ENCODE measurements at regions not wholly inside any gene's neighbourhood (a gene's known extent, or its start where the extent isn't known, plus 50 kb on each side); places are given as distances from the start of the nearest gene placed in this dataset.

DNA sequence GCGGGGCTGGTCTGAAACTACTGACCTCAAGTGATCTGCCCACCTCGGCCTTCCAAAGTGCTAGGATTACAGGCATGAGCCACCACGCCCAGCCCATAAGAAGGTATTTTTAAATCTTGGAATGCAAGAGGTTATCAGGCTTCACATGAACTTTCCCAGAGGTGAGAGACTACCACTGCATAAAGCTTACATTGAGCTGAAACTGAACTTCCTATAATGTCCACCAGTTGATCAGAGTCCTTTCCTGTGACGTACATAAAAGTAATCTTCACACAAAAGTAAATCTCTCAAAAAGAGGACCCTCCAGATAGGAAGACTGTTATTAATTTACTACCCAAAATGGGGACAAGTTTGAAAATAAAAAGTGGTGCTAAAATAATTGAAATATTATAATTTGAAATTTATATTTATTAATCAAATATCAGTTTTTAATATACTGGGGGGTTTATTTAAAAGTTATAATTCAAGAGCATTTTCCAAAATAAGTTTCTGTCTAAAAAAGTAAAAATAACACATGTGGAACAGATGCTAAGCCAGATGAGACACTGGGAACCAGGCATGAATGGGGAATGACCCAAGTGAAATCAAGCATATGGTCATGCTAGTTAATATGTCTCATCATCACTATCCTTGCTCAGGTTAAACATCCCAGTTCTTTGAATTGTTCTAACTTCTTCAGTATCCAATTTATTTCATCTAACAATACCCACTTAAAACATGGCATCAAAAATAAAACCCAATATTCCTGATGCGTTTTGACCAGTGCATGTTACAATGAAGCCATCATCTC lies 269.9 kb upstream of the UBE2E2 start:
- Histone ChIP-seq H3K36me3 (ENCODE audit: insufficient read depth, low read length) (no peaks in the 10 kb centered on the region), H3K9me3 (ENCODE audit: control insufficient read depth in 1 of 2, insufficient read depth in 1 of 2, low read length in 2 of 2) (no peaks in the 10 kb centered on the region), H3K4me3 (ENCODE audit: low read length) (no peak overlapping the region), H3K4me1 (ENCODE audit: insufficient read depth, low read length) (no peaks in the 10 kb centered on the region), H3K27me3 (ENCODE audit: control insufficient read depth in 1 of 2, insufficient read depth in 2 of 2, low read length in 2 of 2) (no peaks in the 10 kb centered on the region), H3K27ac (ENCODE audit: low read depth in 1 of 2, low read length in 2 of 2) (no peak overlapping the region)
- H3K36me3 Mint-ChIP-seq (ENCODE audit: low read depth), result no peaks in the 10 kb centered on the region
- intact Hi-C loops (cut with DNase I, micrococcal nuclease), result no loop called here
- H3K4me3 Mint-ChIP-seq, result no peak overlapping the region
- ChIA-PET POLR2A (no interaction called here), CTCF (no interaction called here)
- ATAC-seq (ENCODE audit: poor library complexity) (no peak), DNase-seq (no peak)
- no peaks in the 10 kb centered on the region for H3K27me3 Mint-ChIP-seq
- H3K27ac Mint-ChIP-seq, result no peak overlapping the region
- H3K4me1 Mint-ChIP-seq (ENCODE audit: low read depth), result no peaks in the 10 kb centered on the region
- H3K9me3 Mint-ChIP-seq, result no peaks in the 10 kb centered on the region
- TF ChIP-seq, protein P1, sequence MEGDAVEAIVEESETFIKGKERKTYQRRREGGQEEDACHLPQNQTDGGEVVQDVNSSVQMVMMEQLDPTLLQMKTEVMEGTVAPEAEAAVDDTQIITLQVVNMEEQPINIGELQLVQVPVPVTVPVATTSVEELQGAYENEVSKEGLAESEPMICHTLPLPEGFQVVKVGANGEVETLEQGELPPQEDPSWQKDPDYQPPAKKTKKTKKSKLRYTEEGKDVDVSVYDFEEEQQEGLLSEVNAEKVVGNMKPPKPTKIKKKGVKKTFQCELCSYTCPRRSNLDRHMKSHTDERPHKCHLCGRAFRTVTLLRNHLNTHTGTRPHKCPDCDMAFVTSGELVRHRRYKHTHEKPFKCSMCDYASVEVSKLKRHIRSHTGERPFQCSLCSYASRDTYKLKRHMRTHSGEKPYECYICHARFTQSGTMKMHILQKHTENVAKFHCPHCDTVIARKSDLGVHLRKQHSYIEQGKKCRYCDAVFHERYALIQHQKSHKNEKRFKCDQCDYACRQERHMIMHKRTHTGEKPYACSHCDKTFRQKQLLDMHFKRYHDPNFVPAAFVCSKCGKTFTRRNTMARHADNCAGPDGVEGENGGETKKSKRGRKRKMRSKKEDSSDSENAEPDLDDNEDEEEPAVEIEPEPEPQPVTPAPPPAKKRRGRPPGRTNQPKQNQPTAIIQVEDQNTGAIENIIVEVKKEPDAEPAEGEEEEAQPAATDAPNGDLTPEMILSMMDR (IDR thresholded peaks at IDR 0.05), result no peak

DNA sequence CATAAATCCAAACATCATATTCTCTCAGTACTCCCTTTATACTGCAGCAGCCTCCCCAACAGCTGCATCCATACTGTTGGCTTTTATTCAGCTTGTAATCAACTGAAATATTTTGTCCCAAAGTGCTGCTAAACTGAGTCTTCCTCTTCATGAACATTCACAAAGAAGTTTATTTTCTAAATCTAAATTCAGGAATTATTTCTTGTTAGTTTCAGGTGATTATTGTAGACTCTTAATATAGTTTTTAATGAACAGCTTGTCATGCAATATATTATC lies 269.3 kb upstream of the UBE2E2 start:
- TF ChIP-seq, protein P1 (IDR thresholded peaks at IDR 0.05), result no peak
- Mint-ChIP-seq H3K27ac (no peak overlapping the region), H3K4me3 (no peak overlapping the region), H3K27me3 (no peaks in the 10 kb centered on the region), H3K9me3 (no peaks in the 10 kb centered on the region), H3K4me1 (ENCODE audit: low read depth) (no peaks in the 10 kb centered on the region), H3K36me3 (ENCODE audit: low read depth) (no peaks in the 10 kb centered on the region)
- Histone ChIP-seq H3K4me1 (ENCODE audit: insufficient read depth, low read length) (no peaks in the 10 kb centered on the region), H3K27ac (ENCODE audit: low read depth in 1 of 2, low read length in 2 of 2) (no peak overlapping the region), H3K27me3 (ENCODE audit: control insufficient read depth in 1 of 2, insufficient read depth in 2 of 2, low read length in 2 of 2) (no peaks in the 10 kb centered on the region), H3K4me3 (ENCODE audit: low read length) (no peak overlapping the region), H3K36me3 (ENCODE audit: insufficient read depth, low read length) (no peaks in the 10 kb centered on the region), H3K9me3 (ENCODE audit: control insufficient read depth in 1 of 2, insufficient read depth in 1 of 2, low read length in 2 of 2) (no peaks in the 10 kb centered on the region)
- ATAC-seq (ENCODE audit: poor library complexity) (no peak), DNase-seq (no peak)
- intact Hi-C loops (cut with DNase I, micrococcal nuclease), result no loop called here
- ChIA-PET POLR2A (no interaction called here), CTCF (no interaction called here)

DNA sequence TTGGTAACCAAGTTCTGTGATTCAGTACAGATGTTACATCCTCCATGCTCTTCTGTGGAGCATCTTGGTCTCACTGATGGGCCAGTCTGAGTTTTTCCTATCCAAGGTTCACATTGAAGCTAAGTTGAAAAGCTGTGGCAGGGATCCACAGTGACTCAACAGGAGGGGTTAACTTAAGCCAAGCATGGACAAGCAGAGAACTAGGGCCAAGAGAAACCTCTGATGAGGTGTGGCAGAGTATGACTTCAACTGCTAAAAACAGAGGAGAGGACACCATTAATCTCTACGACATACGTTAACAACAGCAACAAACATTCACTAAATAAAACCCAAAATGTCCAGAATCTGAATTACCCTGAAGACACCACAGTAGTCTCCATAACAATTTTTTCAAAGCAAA lies 268.1 kb upstream of the UBE2E2 start:
- Mint-ChIP-seq H3K27me3 (no peaks in the 10 kb centered on the region), H3K36me3 (ENCODE audit: low read depth) (no peaks in the 10 kb centered on the region), H3K4me3 (no peak overlapping the region), H3K9me3 (no peaks in the 10 kb centered on the region), H3K4me1 (ENCODE audit: low read depth) (no peaks in the 10 kb centered on the region), H3K27ac (no peak overlapping the region)
- intact Hi-C loops (cut with DNase I, micrococcal nuclease), result no loop called here
- no peak overlapping the region for H3K4me3 ChIP-seq (ENCODE audit: low read length)
- POLR2A ChIA-PET, result no interaction called here
- no peaks in the 10 kb centered on the region for H3K4me1 ChIP-seq (ENCODE audit: insufficient read depth, low read length)
- H3K27me3 ChIP-seq (ENCODE audit: control insufficient read depth in 1 of 2, insufficient read depth in 2 of 2, low read length in 2 of 2), result no peaks in the 10 kb centered on the region
- no peaks in the 10 kb centered on the region for H3K9me3 ChIP-seq (ENCODE audit: control insufficient read depth in 1 of 2, insufficient read depth in 1 of 2, low read length in 2 of 2)
- DNase-seq, result no peak
- ATAC-seq (ENCODE audit: poor library complexity), result no peak
- H3K27ac ChIP-seq (ENCODE audit: low read depth in 1 of 2, low read length in 2 of 2), result no peak overlapping the region
- CTCF ChIA-PET, result no interaction called here
- TF ChIP-seq, protein P1 (IDR thresholded peaks at IDR 0.05), result no peak
- H3K36me3 ChIP-seq (ENCODE audit: insufficient read depth, low read length), result no peaks in the 10 kb centered on the region

Measured in CD4-positive, alpha-beta T cell (primary cell).